Mesenchymal stem cell (in vitro differentiated cells and primary cell): ENCODE measurements at regions not wholly inside any gene's neighbourhood (a gene's known extent, or its start where the extent isn't known, plus 50 kb on each side); places are given as distances from the start of the nearest gene placed in this dataset.

ENCODE experiments used
- DNase-seq: peaks from one replicate; pipeline ENCODE4 v3.0.0-alpha.2; 2013
- H2AFZ ChIP-seq: one replicate; pipeline ENCODE4 v1.6.1; 2013; ENCODE audit warnings: low read depth, mild to moderate bottlenecking, control low read depth, inconsistent platforms, low read length, moderate library complexity
- H2AK5ac ChIP-seq: 2 replicates; pipeline ENCODE4 v1.6.1; 2013; ENCODE audit warnings: low read length, moderate library complexity, mild to moderate bottlenecking, inconsistent platforms; ENCODE audit not compliant: severe bottlenecking
- H2BK120ac ChIP-seq: one replicate; pipeline ENCODE4 v1.6.1; 2013; ENCODE audit warnings: low read depth, mild to moderate bottlenecking, inconsistent platforms, low read length, moderate library complexity
- H2BK12ac ChIP-seq, 2 experiments: one replicate each; pipeline ENCODE4 v1.6.1; 2013; ENCODE audit warnings: inconsistent platforms in 2 of 2, low read length in 2 of 2, mild to moderate bottlenecking in 2 of 2, moderate library complexity in 2 of 2, control low read depth in 1 of 2
- H2BK15ac ChIP-seq: one replicate; pipeline ENCODE4 v1.6.1; 2013; ENCODE audit warnings: mild to moderate bottlenecking, low read depth, inconsistent platforms; ENCODE audit not compliant: poor library complexity, severe bottlenecking
- H2BK5ac ChIP-seq: 2 replicates; pipeline ENCODE4 v1.6.1; 2013; ENCODE audit warnings: low read depth, mild to moderate bottlenecking, low read length, control low read depth, inconsistent platforms; ENCODE audit not compliant: poor library complexity, severe bottlenecking
- H3K14ac ChIP-seq, 2 experiments: one replicate each; pipeline ENCODE4 v1.6.1; 2013; ENCODE audit warnings: inconsistent platforms in 2 of 2, low read length in 2 of 2, control low read depth in 1 of 2, mild to moderate bottlenecking in 1 of 2, moderate library complexity in 1 of 2
- H3K18ac ChIP-seq, 2 experiments: one replicate each; pipeline ENCODE4 v1.6.1; 2013; ENCODE audit warnings: inconsistent platforms in 2 of 2, low read length in 2 of 2, control low read depth in 1 of 2, low read depth in 1 of 2, mild to moderate bottlenecking in 1 of 2
- H3K23ac ChIP-seq, 2 experiments: one replicate each; pipeline ENCODE4 v1.6.1; 2013; ENCODE audit warnings: inconsistent platforms in 2 of 2, low read length in 2 of 2, mild to moderate bottlenecking in 2 of 2, moderate library complexity in 2 of 2, control low read depth in 1 of 2
- H3K27ac ChIP-seq: 2 replicates; pipeline ENCODE4 v1.5.1; 2013; ENCODE audit warnings: mild to moderate bottlenecking, moderate library complexity, low read length, control low read depth, inconsistent platforms; ENCODE audit not compliant: poor library complexity, severe bottlenecking
- H3K27me3 ChIP-seq, 2 experiments: 2 replicates each; pipeline versions ENCODE4 v1.6.1 to v1.7.0; 2013; ENCODE audit warnings: low read length in 2 of 2, mild to moderate bottlenecking in 2 of 2, moderate library complexity in 2 of 2, control low read depth in 1 of 2, inconsistent platforms in 1 of 2; ENCODE audit not compliant: control insufficient read depth in 1 of 2, insufficient read depth in 1 of 2
- H3K36me3 ChIP-seq, 2 experiments: 2 replicates each; pipeline versions ENCODE4 v1.6.1 to v1.7.0; 2013; ENCODE audit warnings: low read length in 2 of 2, control low read depth in 1 of 2, inconsistent platforms in 1 of 2, low read depth in 1 of 2, mild to moderate bottlenecking in 1 of 2; ENCODE audit not compliant: insufficient read depth in 2 of 2, control insufficient read depth in 1 of 2
- H3K4ac ChIP-seq, 2 experiments: one replicate each; pipeline ENCODE4 v1.6.1; 2013; ENCODE audit warnings: inconsistent platforms in 2 of 2, low read length in 2 of 2, mild to moderate bottlenecking in 2 of 2, moderate library complexity in 2 of 2, control low read depth in 1 of 2, low read depth in 1 of 2
- H3K4me1 ChIP-seq: 2 replicates; pipeline ENCODE4 v1.6.1; 2013; ENCODE audit warnings: low read depth, low read length, control low read depth; ENCODE audit not compliant: control insufficient read depth, insufficient read depth
- H3K4me2 ChIP-seq: 2 replicates; pipeline ENCODE4 v1.6.1; 2013; ENCODE audit warnings: low read length, mild to moderate bottlenecking, inconsistent platforms; ENCODE audit not compliant: poor library complexity, severe bottlenecking
- H3K4me3 ChIP-seq, 2 experiments: 2 replicates each; pipeline versions ENCODE4 v1.5.1 to v1.7.0; 2013; ENCODE audit warnings: low read length in 2 of 2, mild to moderate bottlenecking in 2 of 2, control low read depth in 1 of 2, low read depth in 1 of 2; ENCODE audit not compliant: insufficient read depth in 1 of 2
- H3K79me1 ChIP-seq: replicated peaks from 2 replicates; pipeline ENCODE4 v1.6.1; 2013; ENCODE audit warnings: mild to moderate bottlenecking, control low read depth, low read length, inconsistent platforms; ENCODE audit not compliant: poor library complexity, severe bottlenecking
- H3K9ac ChIP-seq: 2 replicates; pipeline ENCODE4 v1.7.0; 2013; ENCODE audit warnings: mild to moderate bottlenecking, low read length, moderate library complexity
- H3K9me3 ChIP-seq: 2 replicates; pipeline ENCODE4 v1.7.0; 2013; ENCODE audit warnings: mild to moderate bottlenecking, low read length; ENCODE audit not compliant: control insufficient read depth
- H4K8ac ChIP-seq: one replicate; pipeline ENCODE4 v1.6.1; 2013; ENCODE audit warnings: inconsistent platforms, mild to moderate bottlenecking, low read length, moderate library complexity
- H4K91ac ChIP-seq: one replicate; pipeline ENCODE4 v1.6.1; 2013; ENCODE audit warnings: mild to moderate bottlenecking, low read length, inconsistent platforms
- WGBS: methylation state at CpG from one replicate; pipeline ENCODE4 v1.1.7; 2013; ENCODE audit warnings: mixed read lengths; 5-methylcytosine and 5-hydroxymethylcytosine counted together

DNA sequence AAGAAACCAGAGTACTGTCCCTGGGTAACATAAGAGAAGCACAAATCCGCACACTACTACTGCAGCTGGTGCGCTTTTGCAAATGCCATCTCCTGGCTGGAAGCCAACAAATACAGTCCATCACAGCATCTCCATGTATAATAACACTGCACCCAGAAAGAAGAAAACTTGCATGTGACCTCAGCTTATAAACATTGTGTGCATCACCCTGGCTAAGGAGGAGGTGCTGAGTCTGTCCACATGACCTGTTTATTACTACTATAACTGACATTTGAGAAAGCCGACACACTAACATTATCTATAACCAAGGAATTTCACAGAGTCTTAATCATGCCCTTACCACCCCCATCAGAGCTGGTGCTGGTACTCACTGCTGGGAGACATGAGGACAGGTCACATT, 516.8 kb downstream of the CFAP47 start:
- Histone ChIP-seq H3K36me3 (no peaks in the 10 kb centered on the region), H3K4me1 (peaks cover 7% of the 10 kb centered on the region), H3K27ac (no peak overlapping the region), H3K79me1 (no peaks in the 10 kb centered on the region), H2BK5ac (no peak overlapping the region), H2AK5ac (no peak overlapping the region), H2BK120ac (no peak overlapping the region), H3K14ac (no peak overlapping the region), H3K4ac (no peak overlapping the region), H4K91ac (no peak overlapping the region), H3K4me2 (no peak overlapping the region), H3K9ac (no peak overlapping the region), H2BK12ac (no peak overlapping the region), H3K18ac (no peak overlapping the region), H3K27me3 (no peaks in the 10 kb centered on the region), H2BK15ac (no peak overlapping the region), H2AFZ (no peak overlapping the region), H3K9me3 (peaks cover 3% of the 10 kb centered on the region), H3K4me3 (no peak overlapping the region), H4K8ac (no peak overlapping the region), H3K23ac (no peak overlapping the region)
- DNase-seq, result no peak
- WGBS, result 71% methylated on average over 3 of the region's 3 CpGs

DNA sequence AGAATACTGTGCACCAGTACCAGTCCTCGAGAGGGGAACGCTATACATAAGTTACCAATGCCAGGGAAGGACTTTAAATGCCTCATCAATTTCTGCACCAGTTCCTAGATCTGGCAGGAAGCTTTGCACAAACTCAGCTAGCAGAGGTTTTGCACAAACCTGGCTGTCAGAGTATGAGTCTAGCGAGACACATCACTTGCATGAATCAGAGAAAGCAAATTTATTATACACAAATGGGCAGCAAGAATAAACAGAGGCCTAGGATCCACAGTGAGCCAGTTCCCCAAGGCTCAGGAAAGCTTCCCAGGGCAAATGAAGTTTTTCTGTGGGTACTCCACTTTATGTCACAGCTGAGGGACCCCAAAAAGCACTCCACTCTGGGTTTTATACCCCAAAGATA, 523.5 kb downstream of the CFAP47 start:
- Histone ChIP-seq H3K14ac (no peak overlapping the region), H2AFZ (no peak overlapping the region)

GRCh38 chrX:36445566-36445965, 526.0 kb downstream of the CFAP47 start:
- H3K27me3 ChIP-seq, result no peaks in the 10 kb centered on the region
- H3K4me2 ChIP-seq, result no peak overlapping the region
- no peak overlapping the region for H3K4ac ChIP-seq
- H2BK120ac ChIP-seq, result no peak overlapping the region
- H3K4me1 ChIP-seq, result no peaks in the 10 kb centered on the region
- H3K4me3 ChIP-seq, result no peak overlapping the region
- no peak overlapping the region for H2BK12ac ChIP-seq
- no peak overlapping the region for H2BK15ac ChIP-seq
- H3K9ac ChIP-seq, result no peak overlapping the region
- H3K14ac ChIP-seq, result no peak overlapping the region
- no peak overlapping the region for H2AK5ac ChIP-seq
- no peak overlapping the region for H3K23ac ChIP-seq
- H3K36me3 ChIP-seq, result no peaks in the 10 kb centered on the region
- WGBS, result no CpG with 5 or more reads among the region's 1 CpG
- no peak overlapping the region for H3K27ac ChIP-seq
- no peak for DNase-seq
- H3K9me3 ChIP-seq, result no peaks in the 10 kb centered on the region
- no peak overlapping the region for H4K91ac ChIP-seq
- H3K79me1 ChIP-seq, result no peaks in the 10 kb centered on the region
- H3K18ac ChIP-seq, result no peak overlapping the region
- H2AFZ ChIP-seq, result no peak overlapping the region
- H2BK5ac ChIP-seq, result no peak overlapping the region
- no peak overlapping the region for H4K8ac ChIP-seq

More for the DNA sequence above, 523.5 kb downstream of the CFAP47 start:
- H2BK120ac ChIP-seq, result no peak overlapping the region
- no peak overlapping the region for H4K8ac ChIP-seq
- H2BK12ac ChIP-seq, result no peak overlapping the region
- no peaks in the 10 kb centered on the region for H3K27me3 ChIP-seq
- H3K4ac ChIP-seq, result no peak overlapping the region
- H3K4me3 ChIP-seq, result no peak overlapping the region
- H3K4me2 ChIP-seq, result no peak overlapping the region
- no peak overlapping the region for H3K27ac ChIP-seq
- peaks cover 3% of the 10 kb centered on the region for H3K9me3 ChIP-seq
- no peaks in the 10 kb centered on the region for H3K4me1 ChIP-seq
- H3K18ac ChIP-seq, result no peak overlapping the region
- no peaks in the 10 kb centered on the region for H3K36me3 ChIP-seq
- peak; percentile 59 for DNase-seq
- 10% methylated on average over 3 of the region's 3 CpGs for WGBS
- no peak overlapping the region for H4K91ac ChIP-seq
- H3K79me1 ChIP-seq, result no peaks in the 10 kb centered on the region
- no peak overlapping the region for H2BK5ac ChIP-seq
- H2BK15ac ChIP-seq, result no peak overlapping the region
- H3K9ac ChIP-seq, result no peak overlapping the region
- H3K23ac ChIP-seq, result no peak overlapping the region
- H2AK5ac ChIP-seq, result no peak overlapping the region

GRCh38 chrX:36462142-36462541, 542.6 kb downstream of the CFAP47 start:
- Histone ChIP-seq H3K4me3 (no peak overlapping the region), H3K18ac (no peak overlapping the region), H2BK120ac (no peak overlapping the region), H3K23ac (no peak overlapping the region), H2AFZ (no peak overlapping the region), H3K79me1 (no peaks in the 10 kb centered on the region), H3K27me3 (no peaks in the 10 kb centered on the region), H3K4me2 (no peak overlapping the region), H2AK5ac (no peak overlapping the region), H3K4me1 (no peaks in the 10 kb centered on the region), H2BK5ac (no peak overlapping the region), H3K36me3 (no peaks in the 10 kb centered on the region), H3K9me3 (no peaks in the 10 kb centered on the region), H3K4ac (no peak overlapping the region), H3K9ac (no peak overlapping the region), H2BK12ac (no peak overlapping the region), H4K8ac (no peak overlapping the region), H4K91ac (no peak overlapping the region), H3K27ac (no peak overlapping the region), H2BK15ac (no peak overlapping the region), H3K14ac (no peak overlapping the region)
- no peak for DNase-seq
